ENCODE measurements at regions not wholly inside any gene's neighbourhood (a gene's known extent, or its start where the extent isn't known, plus 50 kb on each side); places are given as distances from the start of the nearest gene placed in this dataset.

- H3K27me3 ChIP-seq (ENCODE audit: insufficient read depth, low read length, poor library complexity): no peaks in the 10 kb centered on the region
- no peaks in the 10 kb centered on the region for H3K36me3 ChIP-seq (ENCODE audit: insufficient read depth, low read length)
- no peak for TF ChIP-seq CTCF (IDR thresholded peaks at IDR 0.05; ENCODE audit: borderline replicate concordance, extremely low read depth, low read length, poor library complexity, severe bottlenecking)
- TF ChIP-seq EZH2 (IDR thresholded peaks at IDR 0.05; ENCODE audit: borderline replicate concordance, low read depth, low read length, severe bottlenecking): no peak
- H3K4me3 ChIP-seq (ENCODE audit: low read depth in 1 of 2, low read length in 2 of 2): no peak overlapping the region
- H2AFZ ChIP-seq (ENCODE audit: low read depth, low read length): no peak overlapping the region
- H3K4me2 ChIP-seq (ENCODE audit: insufficient read depth, low read length): no peak overlapping the region
- H3K4me1 ChIP-seq (ENCODE audit: insufficient read depth, low read length): no peaks in the 10 kb centered on the region
- H3K9me3 ChIP-seq (ENCODE audit: insufficient read depth, low read length, severe bottlenecking): no peaks in the 10 kb centered on the region
- DNase-seq (no peak), ATAC-seq (ENCODE audit: insufficient read depth, low read depth) (no peak)
- H4K20me1 ChIP-seq (ENCODE audit: insufficient read depth, low read length): no peaks in the 10 kb centered on the region
- no peaks in the 10 kb centered on the region for H3K79me2 ChIP-seq (ENCODE audit: insufficient read depth, low read length)
- H3K9ac ChIP-seq (ENCODE audit: low read depth, low read length): no peak overlapping the region
- H3K27ac ChIP-seq (ENCODE audit: low read length): no peak overlapping the region
Observed at GRCh38 chr12:77642246-77642645, 188.4 kb upstream of the NAV3 start.

- TF ChIP-seq CTCF (IDR thresholded peaks at IDR 0.05; ENCODE audit: borderline replicate concordance, extremely low read depth, low read length, poor library complexity, severe bottlenecking): no peak
- TF ChIP-seq EZH2 (IDR thresholded peaks at IDR 0.05; ENCODE audit: borderline replicate concordance, low read depth, low read length, severe bottlenecking): no peak
Observed at GRCh38 chr12:77640356-77640755, 190.3 kb upstream of the NAV3 start.

GRCh38 chr12:77630790-77631445, 199.8 kb upstream of the NAV3 start:
- no peak for ATAC-seq (ENCODE audit: insufficient read depth, low read depth)

More at GRCh38 chr12:77640356-77640755, 190.3 kb upstream of the NAV3 start:
- H3K4me3 ChIP-seq (ENCODE audit: low read depth in 1 of 2, low read length in 2 of 2): no peak overlapping the region
- no peak overlapping the region for H3K27ac ChIP-seq (ENCODE audit: low read length)
- no peaks in the 10 kb centered on the region for H3K4me1 ChIP-seq (ENCODE audit: insufficient read depth, low read length)
- no peaks in the 10 kb centered on the region for H3K27me3 ChIP-seq (ENCODE audit: insufficient read depth, low read length, poor library complexity)
- DNase-seq (no peak), ATAC-seq (ENCODE audit: insufficient read depth, low read depth) (no peak)
- H3K79me2 ChIP-seq (ENCODE audit: insufficient read depth, low read length): no peaks in the 10 kb centered on the region
- H3K4me2 ChIP-seq (ENCODE audit: insufficient read depth, low read length): no peak overlapping the region
- no peaks in the 10 kb centered on the region for H3K36me3 ChIP-seq (ENCODE audit: insufficient read depth, low read length)
- no peak overlapping the region for H2AFZ ChIP-seq (ENCODE audit: low read depth, low read length)
- H4K20me1 ChIP-seq (ENCODE audit: insufficient read depth, low read length): no peaks in the 10 kb centered on the region
- H3K9ac ChIP-seq (ENCODE audit: low read depth, low read length): no peak overlapping the region
- no peaks in the 10 kb centered on the region for H3K9me3 ChIP-seq (ENCODE audit: insufficient read depth, low read length, severe bottlenecking)

More at GRCh38 chr12:77630790-77631445, 199.8 kb upstream of the NAV3 start:
- Histone ChIP-seq H2AFZ (ENCODE audit: low read depth, low read length) (no peak overlapping the region), H3K36me3 (ENCODE audit: insufficient read depth, low read length) (no peaks in the 10 kb centered on the region), H3K27me3 (ENCODE audit: insufficient read depth, low read length, poor library complexity) (no peaks in the 10 kb centered on the region), H3K4me2 (ENCODE audit: insufficient read depth, low read length) (no peak overlapping the region), H4K20me1 (ENCODE audit: insufficient read depth, low read length) (no peaks in the 10 kb centered on the region), H3K79me2 (ENCODE audit: insufficient read depth, low read length) (no peaks in the 10 kb centered on the region), H3K27ac (ENCODE audit: low read length) (no peak overlapping the region), H3K9ac (ENCODE audit: low read depth, low read length) (no peak overlapping the region), H3K4me1 (ENCODE audit: insufficient read depth, low read length) (no peaks in the 10 kb centered on the region), H3K9me3 (ENCODE audit: insufficient read depth, low read length, severe bottlenecking) (no peaks in the 10 kb centered on the region), H3K4me3 (ENCODE audit: low read depth in 1 of 2, low read length in 2 of 2) (no peak overlapping the region)
- no peak for TF ChIP-seq CTCF (IDR thresholded peaks at IDR 0.05; ENCODE audit: borderline replicate concordance, extremely low read depth, low read length, poor library complexity, severe bottlenecking)
- no peak for TF ChIP-seq EZH2 (IDR thresholded peaks at IDR 0.05; ENCODE audit: borderline replicate concordance, low read depth, low read length, severe bottlenecking)
- no peak for DNase-seq
